GM12875 (cell line): ENCODE measurements at regions not wholly inside any gene's neighbourhood (a gene's known extent, or its start where the extent isn't known, plus 50 kb on each side); places are given as distances from the start of the nearest gene placed in this dataset.

ENCODE experiments used
- H3K4me3 ChIP-seq: one replicate; pipeline ENCODE4 v1.5.1; 2011; ENCODE audit warnings: low read depth, low read length, control low read depth
- CTCF ChIP-seq: IDR thresholded peaks from 2 replicates; pipeline ENCODE4 v1.5.1; 2011; ENCODE audit warnings: low read depth, mild to moderate bottlenecking, control low read depth, inconsistent platforms, low read length, moderate library complexity, borderline replicate concordance; ENCODE audit not compliant: insufficient read depth

GRCh38 chr14:55930016-55930784 is 188.0 kb upstream of the PELI2 start:
- H3K4me3 ChIP-seq: no peak overlapping the region
- no peak for TF ChIP-seq CTCF

- no peak for TF ChIP-seq CTCF
- no peak overlapping the region for H3K4me3 ChIP-seq
These were observed 181.5 kb upstream of the PELI2 start for GRCh38 chr14:55936691-55937090.

- no peak overlapping the region for H3K4me3 ChIP-seq
- no peak for TF ChIP-seq CTCF
These were observed 179.9 kb upstream of the PELI2 start for GRCh38 chr14:55938249-55938791.

GRCh38 chr14:55942076-55942654 is 176.0 kb upstream of the PELI2 start:
- TF ChIP-seq CTCF: no peak
- no peak overlapping the region for H3K4me3 ChIP-seq

GRCh38 chr14:55942826-55943225 is 175.4 kb upstream of the PELI2 start:
- no peak for TF ChIP-seq CTCF

GRCh38 chr14:55944757-55945156 is 173.5 kb upstream of the PELI2 start:
- no peak for TF ChIP-seq CTCF

More at GRCh38 chr14:55942826-55943225, 175.4 kb upstream of the PELI2 start:
- no peak overlapping the region for H3K4me3 ChIP-seq

GRCh38 chr14:55946231-55946630 is 172.0 kb upstream of the PELI2 start:
- no peak overlapping the region for H3K4me3 ChIP-seq
- no peak for TF ChIP-seq CTCF

More at GRCh38 chr14:55944757-55945156, 173.5 kb upstream of the PELI2 start:
- H3K4me3 ChIP-seq: no peak overlapping the region
